WTC11 (cell line): ENCODE measurements at regions not wholly inside any gene's neighbourhood (a gene's known extent, or its start where the extent isn't known, plus 50 kb on each side); places are given as distances from the start of the nearest gene placed in this dataset.

Experiments
- ATAC-seq: fragments of 200-7000 bp; cut with Tn5 transposase; 2 replicates; pipeline ENCODE4 v1.10.0; 2021; ENCODE audit warnings: mild to moderate bottlenecking, moderate library complexity
- CTCF ChIA-PET: fragments of 300-600 bp; sonication (Branson Sonifier 250); formaldehyde crosslinking; loops from one replicate; lab custom pipeline; 2021; ENCODE audit warnings: antibody characterized with exemption; lab: Charles Lee
- POLR2A ChIA-PET: fragments of 350-600 bp; sonication (Branson Sonifier 250); formaldehyde crosslinking; loops from one replicate; lab custom pipeline; 2021; ENCODE audit warnings: antibody characterized with exemption; lab: Charles Lee
- DNase-seq: peaks from one replicate; pipeline ENCODE4 v3.0.0; 2021; ENCODE audit warnings: low spot score
- H3K27ac Mint-ChIP-seq: 2 replicates; pipeline ENCODE4 v1.8.0; 2021; ENCODE audit warnings: mixed read lengths
- H3K27me3 Mint-ChIP-seq: 2 replicates; pipeline ENCODE4 v1.8.0; 2021; ENCODE audit warnings: low read depth, mild to moderate bottlenecking, moderate library complexity, mixed read lengths
- H3K36me3 Mint-ChIP-seq: 2 replicates; pipeline ENCODE4 v1.8.0; 2021; ENCODE audit warnings: mixed read lengths
- H3K4me1 Mint-ChIP-seq: 2 replicates; pipeline ENCODE4 v1.8.0; 2022; ENCODE audit warnings: mixed read lengths
- H3K4me3 Mint-ChIP-seq: 2 replicates; pipeline ENCODE4 v1.8.0; 2021; ENCODE audit warnings: mild to moderate bottlenecking, moderate library complexity, mixed read lengths
- H3K9me3 Mint-ChIP-seq: 2 replicates; pipeline ENCODE4 v1.8.0; 2021; ENCODE audit warnings: mixed read lengths
- FOXJ3 ChIP-seq: sonication (generic); formaldehyde crosslinking; IDR thresholded peaks from 2 replicates; pipeline ENCODE4 v1.9.0; 2021; ENCODE audit warnings: missing genetic modification reagents, mild to moderate bottlenecking, borderline replicate concordance
- NFATC4 ChIP-seq: fragments of 250-450 bp; sonication (Bioruptor Pico); IDR thresholded peaks from 2 replicates; pipeline ENCODE4 v1.9.0; 2021; ENCODE audit warnings: mild to moderate bottlenecking
- NFYB ChIP-seq: sonication (generic); formaldehyde crosslinking; conservative IDR thresholded peaks from 2 replicates; pipeline ENCODE4 v1.8.0; 2022; ENCODE audit warnings: low read depth, missing genetic modification reagents
- NR1H2 ChIP-seq: sonication (generic); formaldehyde crosslinking; IDR thresholded peaks from 2 replicates; pipeline ENCODE4 v1.9.0; 2021; ENCODE audit warnings: mild to moderate bottlenecking, moderate library complexity, missing genetic modification reagents
- OVOL2 ChIP-seq: fragments of 250-450 bp; sonication (Bioruptor Pico); IDR thresholded peaks from 2 replicates; pipeline ENCODE4 v1.9.0; 2021; ENCODE audit warnings: mild to moderate bottlenecking, borderline replicate concordance
- RORB ChIP-seq: fragments of 250-450 bp; sonication (Bioruptor Pico); IDR thresholded peaks from 2 replicates; pipeline ENCODE4 v1.9.0; 2021; ENCODE audit warnings: mild to moderate bottlenecking
- SP1 ChIP-seq: sonication (generic); formaldehyde crosslinking; conservative IDR thresholded peaks from 2 replicates; pipeline ENCODE4 v1.8.1; 2022; ENCODE audit warnings: missing genetic modification reagents
- TP53 ChIP-seq: sonication (generic); formaldehyde crosslinking; IDR thresholded peaks from 2 replicates; pipeline ENCODE4 v1.8.1; 2023; ENCODE audit warnings: mild to moderate bottlenecking, missing genetic modification reagents
- ZNF423 ChIP-seq: fragments of 250-450 bp; sonication (Bioruptor Pico); IDR thresholded peaks from 2 replicates; pipeline ENCODE4 v2.1.2; 2022; ENCODE audit warnings: mild to moderate bottlenecking, moderate library complexity
- ZNF671 ChIP-seq: fragments of 250-450 bp; sonication (Bioruptor Pico); IDR thresholded peaks from 2 replicates; pipeline ENCODE4 v1.8.0; 2021; ENCODE audit warnings: mild to moderate bottlenecking
- TF ChIP-seq, protein P1 (sequence below): sonication (generic); formaldehyde crosslinking; IDR thresholded peaks from 2 replicates; pipeline ENCODE4 v1.8.1; 2022; ENCODE audit warnings: mild to moderate bottlenecking, missing genetic modification reagents, moderate library complexity, borderline replicate concordance
- TF ChIP-seq, protein P2 (sequence below): sonication (generic); formaldehyde crosslinking; IDR thresholded peaks from 2 replicates; pipeline ENCODE4 v1.8.0; 2022; ENCODE audit warnings: missing genetic modification reagents
- TF ChIP-seq, protein P3 (sequence below): sonication (generic); formaldehyde crosslinking; IDR thresholded peaks from 2 replicates; pipeline ENCODE4 v1.8.0; 2022; ENCODE audit warnings: mild to moderate bottlenecking, missing genetic modification reagents
- TF ChIP-seq, protein P4 (sequence below): fragments of 200-600 bp; IDR thresholded peaks from 2 replicates; pipeline ENCODE4 v1.8.0; 2022; ENCODE audit warnings: antibody characterized with exemption
- TF ChIP-seq, protein P5 (sequence below): sonication (generic); formaldehyde crosslinking; IDR thresholded peaks from 2 replicates; pipeline ENCODE4 v1.8.1; 2022; ENCODE audit warnings: low read depth, missing genetic modification reagents, borderline replicate concordance
- TF ChIP-seq, protein P6 (sequence below): sonication (generic); formaldehyde crosslinking; IDR thresholded peaks from 2 replicates; pipeline ENCODE4 v1.8.1; 2023; ENCODE audit warnings: mild to moderate bottlenecking, missing genetic modification reagents, borderline replicate concordance
- TF ChIP-seq, protein P7 (sequence below): sonication (generic); formaldehyde crosslinking; conservative IDR thresholded peaks from 2 replicates; pipeline ENCODE4 v1.8.1; 2023; ENCODE audit warnings: mild to moderate bottlenecking, low read depth, missing genetic modification reagents, moderate library complexity

DNA sequence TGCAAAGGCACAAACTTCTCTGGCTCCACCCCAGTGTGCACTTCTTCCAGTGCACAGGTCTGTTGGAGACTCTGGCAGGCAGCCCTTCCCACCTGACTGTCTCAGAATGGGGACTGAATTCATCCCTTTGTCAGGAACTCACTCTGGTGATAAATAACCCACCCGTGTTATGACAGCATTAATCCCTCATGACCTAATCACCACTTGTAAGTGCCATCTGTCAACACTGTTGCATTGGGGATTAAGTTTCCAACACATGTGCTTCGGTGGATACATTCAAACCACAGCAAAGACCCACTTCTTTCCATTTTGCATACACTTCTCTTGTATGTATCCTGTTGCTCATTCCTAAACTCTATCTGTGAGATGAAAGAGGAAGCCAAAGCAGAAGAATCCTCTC is 1002.9 kb upstream of the IGFBP7 start (continued):
- TF ChIP-seq, protein P1, sequence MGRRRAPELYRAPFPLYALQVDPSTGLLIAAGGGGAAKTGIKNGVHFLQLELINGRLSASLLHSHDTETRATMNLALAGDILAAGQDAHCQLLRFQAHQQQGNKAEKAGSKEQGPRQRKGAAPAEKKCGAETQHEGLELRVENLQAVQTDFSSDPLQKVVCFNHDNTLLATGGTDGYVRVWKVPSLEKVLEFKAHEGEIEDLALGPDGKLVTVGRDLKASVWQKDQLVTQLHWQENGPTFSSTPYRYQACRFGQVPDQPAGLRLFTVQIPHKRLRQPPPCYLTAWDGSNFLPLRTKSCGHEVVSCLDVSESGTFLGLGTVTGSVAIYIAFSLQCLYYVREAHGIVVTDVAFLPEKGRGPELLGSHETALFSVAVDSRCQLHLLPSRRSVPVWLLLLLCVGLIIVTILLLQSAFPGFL (CRISPR knock-in tag) = no peak
- TF ChIP-seq TP53 = no peak
- no peak for TF ChIP-seq SP1 (CRISPR knock-in tag)
- TF ChIP-seq, protein P2, sequence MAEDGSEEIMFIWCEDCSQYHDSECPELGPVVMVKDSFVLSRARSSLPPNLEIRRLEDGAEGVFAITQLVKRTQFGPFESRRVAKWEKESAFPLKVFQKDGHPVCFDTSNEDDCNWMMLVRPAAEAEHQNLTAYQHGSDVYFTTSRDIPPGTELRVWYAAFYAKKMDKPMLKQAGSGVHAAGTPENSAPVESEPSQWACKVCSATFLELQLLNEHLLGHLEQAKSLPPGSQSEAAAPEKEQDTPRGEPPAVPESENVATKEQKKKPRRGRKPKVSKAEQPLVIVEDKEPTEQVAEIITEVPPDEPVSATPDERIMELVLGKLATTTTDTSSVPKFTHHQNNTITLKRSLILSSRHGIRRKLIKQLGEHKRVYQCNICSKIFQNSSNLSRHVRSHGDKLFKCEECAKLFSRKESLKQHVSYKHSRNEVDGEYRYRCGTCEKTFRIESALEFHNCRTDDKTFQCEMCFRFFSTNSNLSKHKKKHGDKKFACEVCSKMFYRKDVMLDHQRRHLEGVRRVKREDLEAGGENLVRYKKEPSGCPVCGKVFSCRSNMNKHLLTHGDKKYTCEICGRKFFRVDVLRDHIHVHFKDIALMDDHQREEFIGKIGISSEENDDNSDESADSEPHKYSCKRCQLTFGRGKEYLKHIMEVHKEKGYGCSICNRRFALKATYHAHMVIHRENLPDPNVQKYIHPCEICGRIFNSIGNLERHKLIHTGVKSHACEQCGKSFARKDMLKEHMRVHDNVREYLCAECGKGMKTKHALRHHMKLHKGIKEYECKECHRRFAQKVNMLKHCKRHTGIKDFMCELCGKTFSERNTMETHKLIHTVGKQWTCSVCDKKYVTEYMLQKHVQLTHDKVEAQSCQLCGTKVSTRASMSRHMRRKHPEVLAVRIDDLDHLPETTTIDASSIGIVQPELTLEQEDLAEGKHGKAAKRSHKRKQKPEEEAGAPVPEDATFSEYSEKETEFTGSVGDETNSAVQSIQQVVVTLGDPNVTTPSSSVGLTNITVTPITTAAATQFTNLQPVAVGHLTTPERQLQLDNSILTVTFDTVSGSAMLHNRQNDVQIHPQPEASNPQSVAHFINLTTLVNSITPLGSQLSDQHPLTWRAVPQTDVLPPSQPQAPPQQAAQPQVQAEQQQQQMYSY (CRISPR knock-in tag) = no peak
- TF ChIP-seq, protein P3, sequence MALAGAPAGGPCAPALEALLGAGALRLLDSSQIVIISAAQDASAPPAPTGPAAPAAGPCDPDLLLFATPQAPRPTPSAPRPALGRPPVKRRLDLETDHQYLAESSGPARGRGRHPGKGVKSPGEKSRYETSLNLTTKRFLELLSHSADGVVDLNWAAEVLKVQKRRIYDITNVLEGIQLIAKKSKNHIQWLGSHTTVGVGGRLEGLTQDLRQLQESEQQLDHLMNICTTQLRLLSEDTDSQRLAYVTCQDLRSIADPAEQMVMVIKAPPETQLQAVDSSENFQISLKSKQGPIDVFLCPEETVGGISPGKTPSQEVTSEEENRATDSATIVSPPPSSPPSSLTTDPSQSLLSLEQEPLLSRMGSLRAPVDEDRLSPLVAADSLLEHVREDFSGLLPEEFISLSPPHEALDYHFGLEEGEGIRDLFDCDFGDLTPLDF (CRISPR knock-in tag) = no peak
- TF ChIP-seq ZNF671 = no peak
- TF ChIP-seq, protein P4, sequence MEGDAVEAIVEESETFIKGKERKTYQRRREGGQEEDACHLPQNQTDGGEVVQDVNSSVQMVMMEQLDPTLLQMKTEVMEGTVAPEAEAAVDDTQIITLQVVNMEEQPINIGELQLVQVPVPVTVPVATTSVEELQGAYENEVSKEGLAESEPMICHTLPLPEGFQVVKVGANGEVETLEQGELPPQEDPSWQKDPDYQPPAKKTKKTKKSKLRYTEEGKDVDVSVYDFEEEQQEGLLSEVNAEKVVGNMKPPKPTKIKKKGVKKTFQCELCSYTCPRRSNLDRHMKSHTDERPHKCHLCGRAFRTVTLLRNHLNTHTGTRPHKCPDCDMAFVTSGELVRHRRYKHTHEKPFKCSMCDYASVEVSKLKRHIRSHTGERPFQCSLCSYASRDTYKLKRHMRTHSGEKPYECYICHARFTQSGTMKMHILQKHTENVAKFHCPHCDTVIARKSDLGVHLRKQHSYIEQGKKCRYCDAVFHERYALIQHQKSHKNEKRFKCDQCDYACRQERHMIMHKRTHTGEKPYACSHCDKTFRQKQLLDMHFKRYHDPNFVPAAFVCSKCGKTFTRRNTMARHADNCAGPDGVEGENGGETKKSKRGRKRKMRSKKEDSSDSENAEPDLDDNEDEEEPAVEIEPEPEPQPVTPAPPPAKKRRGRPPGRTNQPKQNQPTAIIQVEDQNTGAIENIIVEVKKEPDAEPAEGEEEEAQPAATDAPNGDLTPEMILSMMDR = no peak

DNA sequence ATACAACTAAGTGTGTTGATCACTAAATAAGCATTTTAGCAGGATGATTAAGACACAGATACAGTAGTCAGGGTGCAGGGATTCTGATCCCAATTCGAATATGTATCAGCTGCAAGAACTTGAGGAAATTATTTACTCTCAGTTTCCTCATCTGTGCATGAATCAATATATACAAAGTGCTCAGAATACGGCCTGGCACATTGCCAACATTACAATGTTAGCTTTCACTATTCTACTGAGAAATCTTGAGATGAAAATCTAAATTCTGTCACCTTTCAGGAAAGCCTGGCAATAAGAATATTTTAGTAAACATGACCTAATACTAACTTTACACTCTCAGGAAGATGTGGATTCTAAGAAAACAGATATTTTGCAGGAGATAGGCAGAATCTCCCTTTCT is 1001.6 kb upstream of the IGFBP7 start:
- Mint-ChIP-seq H3K36me3 (no peaks in the 10 kb centered on the region), H3K4me1 (no peaks in the 10 kb centered on the region), H3K27ac (no peak overlapping the region), H3K4me3 (no peak overlapping the region), H3K27me3 (no peaks in the 10 kb centered on the region), H3K9me3 (no peaks in the 10 kb centered on the region)
- DNase-seq (no peak), ATAC-seq (no peak)
- ChIA-PET POLR2A (interaction anchor here (0.6 kb wide), 1 partner anchor 887 kb away, joined by 3 read pairs; no protein-coding TSS in a partner anchor), CTCF (no interaction called here)
- no peak for TF ChIP-seq ZNF423 (CRISPR knock-in tag)
- TF ChIP-seq, protein P1 (CRISPR knock-in tag) = no peak
- no peak for TF ChIP-seq NFATC4 (CRISPR knock-in tag)
- TF ChIP-seq NR1H2 = no peak
- TF ChIP-seq, protein P5, sequence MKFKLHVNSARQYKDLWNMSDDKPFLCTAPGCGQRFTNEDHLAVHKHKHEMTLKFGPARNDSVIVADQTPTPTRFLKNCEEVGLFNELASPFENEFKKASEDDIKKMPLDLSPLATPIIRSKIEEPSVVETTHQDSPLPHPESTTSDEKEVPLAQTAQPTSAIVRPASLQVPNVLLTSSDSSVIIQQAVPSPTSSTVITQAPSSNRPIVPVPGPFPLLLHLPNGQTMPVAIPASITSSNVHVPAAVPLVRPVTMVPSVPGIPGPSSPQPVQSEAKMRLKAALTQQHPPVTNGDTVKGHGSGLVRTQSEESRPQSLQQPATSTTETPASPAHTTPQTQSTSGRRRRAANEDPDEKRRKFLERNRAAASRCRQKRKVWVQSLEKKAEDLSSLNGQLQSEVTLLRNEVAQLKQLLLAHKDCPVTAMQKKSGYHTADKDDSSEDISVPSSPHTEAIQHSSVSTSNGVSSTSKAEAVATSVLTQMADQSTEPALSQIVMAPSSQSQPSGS (CRISPR knock-in tag) = no peak
- TF ChIP-seq, protein P6, sequence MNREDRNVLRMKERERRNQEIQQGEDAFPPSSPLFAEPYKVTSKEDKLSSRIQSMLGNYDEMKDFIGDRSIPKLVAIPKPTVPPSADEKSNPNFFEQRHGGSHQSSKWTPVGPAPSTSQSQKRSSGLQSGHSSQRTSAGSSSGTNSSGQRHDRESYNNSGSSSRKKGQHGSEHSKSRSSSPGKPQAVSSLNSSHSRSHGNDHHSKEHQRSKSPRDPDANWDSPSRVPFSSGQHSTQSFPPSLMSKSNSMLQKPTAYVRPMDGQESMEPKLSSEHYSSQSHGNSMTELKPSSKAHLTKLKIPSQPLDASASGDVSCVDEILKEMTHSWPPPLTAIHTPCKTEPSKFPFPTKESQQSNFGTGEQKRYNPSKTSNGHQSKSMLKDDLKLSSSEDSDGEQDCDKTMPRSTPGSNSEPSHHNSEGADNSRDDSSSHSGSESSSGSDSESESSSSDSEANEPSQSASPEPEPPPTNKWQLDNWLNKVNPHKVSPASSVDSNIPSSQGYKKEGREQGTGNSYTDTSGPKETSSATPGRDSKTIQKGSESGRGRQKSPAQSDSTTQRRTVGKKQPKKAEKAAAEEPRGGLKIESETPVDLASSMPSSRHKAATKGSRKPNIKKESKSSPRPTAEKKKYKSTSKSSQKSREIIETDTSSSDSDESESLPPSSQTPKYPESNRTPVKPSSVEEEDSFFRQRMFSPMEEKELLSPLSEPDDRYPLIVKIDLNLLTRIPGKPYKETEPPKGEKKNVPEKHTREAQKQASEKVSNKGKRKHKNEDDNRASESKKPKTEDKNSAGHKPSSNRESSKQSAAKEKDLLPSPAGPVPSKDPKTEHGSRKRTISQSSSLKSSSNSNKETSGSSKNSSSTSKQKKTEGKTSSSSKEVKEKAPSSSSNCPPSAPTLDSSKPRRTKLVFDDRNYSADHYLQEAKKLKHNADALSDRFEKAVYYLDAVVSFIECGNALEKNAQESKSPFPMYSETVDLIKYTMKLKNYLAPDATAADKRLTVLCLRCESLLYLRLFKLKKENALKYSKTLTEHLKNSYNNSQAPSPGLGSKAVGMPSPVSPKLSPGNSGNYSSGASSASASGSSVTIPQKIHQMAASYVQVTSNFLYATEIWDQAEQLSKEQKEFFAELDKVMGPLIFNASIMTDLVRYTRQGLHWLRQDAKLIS = no peak
- no peak for TF ChIP-seq FOXJ3 (CRISPR knock-in tag)
- TF ChIP-seq NFYB (CRISPR knock-in tag) = no peak
- TF ChIP-seq RORB = no peak
- TF ChIP-seq, protein P7, sequence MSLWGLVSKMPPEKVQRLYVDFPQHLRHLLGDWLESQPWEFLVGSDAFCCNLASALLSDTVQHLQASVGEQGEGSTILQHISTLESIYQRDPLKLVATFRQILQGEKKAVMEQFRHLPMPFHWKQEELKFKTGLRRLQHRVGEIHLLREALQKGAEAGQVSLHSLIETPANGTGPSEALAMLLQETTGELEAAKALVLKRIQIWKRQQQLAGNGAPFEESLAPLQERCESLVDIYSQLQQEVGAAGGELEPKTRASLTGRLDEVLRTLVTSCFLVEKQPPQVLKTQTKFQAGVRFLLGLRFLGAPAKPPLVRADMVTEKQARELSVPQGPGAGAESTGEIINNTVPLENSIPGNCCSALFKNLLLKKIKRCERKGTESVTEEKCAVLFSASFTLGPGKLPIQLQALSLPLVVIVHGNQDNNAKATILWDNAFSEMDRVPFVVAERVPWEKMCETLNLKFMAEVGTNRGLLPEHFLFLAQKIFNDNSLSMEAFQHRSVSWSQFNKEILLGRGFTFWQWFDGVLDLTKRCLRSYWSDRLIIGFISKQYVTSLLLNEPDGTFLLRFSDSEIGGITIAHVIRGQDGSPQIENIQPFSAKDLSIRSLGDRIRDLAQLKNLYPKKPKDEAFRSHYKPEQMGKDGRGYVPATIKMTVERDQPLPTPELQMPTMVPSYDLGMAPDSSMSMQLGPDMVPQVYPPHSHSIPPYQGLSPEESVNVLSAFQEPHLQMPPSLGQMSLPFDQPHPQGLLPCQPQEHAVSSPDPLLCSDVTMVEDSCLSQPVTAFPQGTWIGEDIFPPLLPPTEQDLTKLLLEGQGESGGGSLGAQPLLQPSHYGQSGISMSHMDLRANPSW (CRISPR knock-in tag) = no peak
- TF ChIP-seq OVOL2 (CRISPR knock-in tag) = no peak
